ENCODE measurements at regions not wholly inside any gene's neighbourhood (a gene's known extent, or its start where the extent isn't known, plus 50 kb on each side); places are given as distances from the start of the nearest gene placed in this dataset.

DNA sequence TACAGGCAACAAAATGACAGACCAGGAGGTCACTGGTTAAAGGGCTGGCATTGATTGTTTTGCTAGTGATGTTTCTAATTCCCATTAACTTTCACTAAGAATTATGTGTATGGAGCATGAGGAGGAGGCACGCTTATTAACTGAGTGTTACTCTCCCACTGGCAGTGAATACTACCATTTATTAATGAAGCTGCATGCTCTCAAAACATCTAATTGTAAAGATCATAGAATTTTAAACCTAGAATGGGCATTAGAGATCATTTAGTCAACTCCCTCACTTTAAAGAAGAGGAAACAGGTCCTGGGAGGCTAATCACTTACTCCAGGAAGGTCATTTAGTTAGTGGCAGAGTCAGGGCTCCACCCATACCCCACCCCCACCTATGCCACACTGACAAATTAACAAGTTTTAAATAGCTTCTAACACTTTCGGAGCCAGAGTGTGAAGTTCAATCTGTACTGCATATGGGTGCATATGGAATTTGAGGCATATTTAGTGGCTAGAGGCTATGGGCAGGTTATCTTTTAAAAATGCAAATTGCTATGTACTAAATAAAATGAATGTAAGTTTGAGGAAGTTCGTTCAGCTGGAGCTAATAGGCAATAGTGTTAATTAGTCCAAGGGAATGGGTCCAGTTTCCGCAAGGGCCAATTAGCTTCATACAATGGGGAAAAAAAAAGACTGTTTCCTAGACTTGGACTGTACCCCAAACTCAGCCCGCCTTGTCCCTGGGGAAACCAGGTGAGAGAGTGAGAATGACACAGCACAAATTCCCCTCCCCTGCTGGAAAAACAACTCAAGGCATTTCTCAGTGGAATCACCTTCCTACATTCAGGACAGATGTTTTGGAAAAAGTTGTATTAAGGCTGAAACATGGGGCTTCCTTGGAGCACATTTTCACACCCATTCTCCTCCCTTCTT, 178.8 kb downstream of the ICOS start:
- no peaks in the 10 kb centered on the region for H3K9me2 ChIP-seq (replicated peaks; ENCODE audit: low read depth, low read length)
- no peaks in the 10 kb centered on the region for H3K79me2 ChIP-seq (ENCODE audit: insufficient read depth, low read length)
- H3K9ac ChIP-seq (ENCODE audit: low read depth, low read length, poor library complexity, severe bottlenecking) = no peak overlapping the region
- no peaks in the 10 kb centered on the region for H3K9me3 ChIP-seq (ENCODE audit: insufficient read depth, low read depth, low read length)
- H3F3A ChIP-seq (ENCODE audit: low read depth) = no peaks in the 10 kb centered on the region
- TF ChIP-seq EZH2phosphoT487 (IDR thresholded peaks at IDR 0.05; ENCODE audit: borderline replicate concordance) = no peak
- TF ChIP-seq, protein P1, sequence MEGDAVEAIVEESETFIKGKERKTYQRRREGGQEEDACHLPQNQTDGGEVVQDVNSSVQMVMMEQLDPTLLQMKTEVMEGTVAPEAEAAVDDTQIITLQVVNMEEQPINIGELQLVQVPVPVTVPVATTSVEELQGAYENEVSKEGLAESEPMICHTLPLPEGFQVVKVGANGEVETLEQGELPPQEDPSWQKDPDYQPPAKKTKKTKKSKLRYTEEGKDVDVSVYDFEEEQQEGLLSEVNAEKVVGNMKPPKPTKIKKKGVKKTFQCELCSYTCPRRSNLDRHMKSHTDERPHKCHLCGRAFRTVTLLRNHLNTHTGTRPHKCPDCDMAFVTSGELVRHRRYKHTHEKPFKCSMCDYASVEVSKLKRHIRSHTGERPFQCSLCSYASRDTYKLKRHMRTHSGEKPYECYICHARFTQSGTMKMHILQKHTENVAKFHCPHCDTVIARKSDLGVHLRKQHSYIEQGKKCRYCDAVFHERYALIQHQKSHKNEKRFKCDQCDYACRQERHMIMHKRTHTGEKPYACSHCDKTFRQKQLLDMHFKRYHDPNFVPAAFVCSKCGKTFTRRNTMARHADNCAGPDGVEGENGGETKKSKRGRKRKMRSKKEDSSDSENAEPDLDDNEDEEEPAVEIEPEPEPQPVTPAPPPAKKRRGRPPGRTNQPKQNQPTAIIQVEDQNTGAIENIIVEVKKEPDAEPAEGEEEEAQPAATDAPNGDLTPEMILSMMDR (conservative IDR thresholded peaks at IDR 0.05; ENCODE audit: low read length) = no peak
- no peak overlapping the region for H2AFZ ChIP-seq (ENCODE audit: low read length)
- H4K20me1 ChIP-seq (ENCODE audit: insufficient read depth, low read length, poor library complexity, severe bottlenecking) = no peaks in the 10 kb centered on the region
- peaks cover 14% of the 10 kb centered on the region for H3K4me1 ChIP-seq (ENCODE audit: insufficient read depth, low read length, poor library complexity, severe bottlenecking)
- no peak overlapping the region for H3K4me3 ChIP-seq (ENCODE audit: low read length, poor library complexity, severe bottlenecking)
- no peak overlapping the region for H3K4me2 ChIP-seq (ENCODE audit: low read depth, low read length, poor library complexity, severe bottlenecking)
- no peaks in the 10 kb centered on the region for H3K27me3 ChIP-seq (ENCODE audit: insufficient read depth, low read length, poor library complexity, severe bottlenecking)
- H3K36me3 ChIP-seq (ENCODE audit: insufficient read depth, low read length) = no peaks in the 10 kb centered on the region

DNA sequence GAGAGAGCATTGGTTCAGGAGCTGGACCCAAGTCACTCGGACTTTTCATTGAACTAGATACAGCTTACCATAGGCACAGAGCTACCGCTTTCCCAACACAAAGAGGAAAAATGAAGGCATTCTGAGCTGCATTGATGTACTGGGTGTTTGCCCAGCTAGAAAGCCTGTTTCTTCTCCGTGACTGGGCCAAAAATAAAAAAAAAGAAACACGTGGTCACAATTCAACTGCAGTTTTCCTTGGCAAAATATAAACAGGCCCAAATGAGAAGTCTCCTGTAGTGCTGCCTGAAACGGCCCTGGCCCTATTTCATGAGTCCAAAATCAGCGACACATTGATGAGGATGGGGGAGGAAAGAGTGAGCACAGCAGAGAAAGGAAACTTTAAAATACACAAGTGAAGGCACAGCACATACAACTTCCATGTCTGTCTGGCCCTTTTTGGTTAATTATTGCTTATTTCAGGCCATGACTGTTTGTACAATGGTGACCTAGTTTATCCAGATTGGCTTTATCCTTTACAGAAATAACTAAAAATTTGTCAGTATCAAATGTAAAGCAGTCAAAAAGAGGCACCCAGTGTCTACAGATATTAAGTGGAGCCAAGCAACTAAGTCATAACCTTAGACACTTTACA, 179.7 kb downstream of the ICOS start:
- Histone ChIP-seq H3K4me2 (ENCODE audit: low read depth, low read length, poor library complexity, severe bottlenecking) (no peak overlapping the region), H4K20me1 (ENCODE audit: insufficient read depth, low read length, poor library complexity, severe bottlenecking) (no peaks in the 10 kb centered on the region), H3K4me1 (ENCODE audit: insufficient read depth, low read length, poor library complexity, severe bottlenecking) (peaks cover 5% of the 10 kb centered on the region), H3K9ac (ENCODE audit: low read depth, low read length, poor library complexity, severe bottlenecking) (no peak overlapping the region), H3K79me2 (ENCODE audit: insufficient read depth, low read length) (no peaks in the 10 kb centered on the region), H3F3A (ENCODE audit: low read depth) (no peaks in the 10 kb centered on the region), H3K4me3 (ENCODE audit: low read length, poor library complexity, severe bottlenecking) (no peak overlapping the region), H3K9me3 (ENCODE audit: insufficient read depth, low read depth, low read length) (no peaks in the 10 kb centered on the region), H3K9me2 (replicated peaks; ENCODE audit: low read depth, low read length) (no peaks in the 10 kb centered on the region), H2AFZ (ENCODE audit: low read length) (no peak overlapping the region), H3K27me3 (ENCODE audit: insufficient read depth, low read length, poor library complexity, severe bottlenecking) (no peaks in the 10 kb centered on the region), H3K36me3 (ENCODE audit: insufficient read depth, low read length) (no peaks in the 10 kb centered on the region)
- no peak for TF ChIP-seq EZH2phosphoT487 (IDR thresholded peaks at IDR 0.05; ENCODE audit: borderline replicate concordance)
- TF ChIP-seq, protein P1 (conservative IDR thresholded peaks at IDR 0.05; ENCODE audit: low read length) = no peak

DNA sequence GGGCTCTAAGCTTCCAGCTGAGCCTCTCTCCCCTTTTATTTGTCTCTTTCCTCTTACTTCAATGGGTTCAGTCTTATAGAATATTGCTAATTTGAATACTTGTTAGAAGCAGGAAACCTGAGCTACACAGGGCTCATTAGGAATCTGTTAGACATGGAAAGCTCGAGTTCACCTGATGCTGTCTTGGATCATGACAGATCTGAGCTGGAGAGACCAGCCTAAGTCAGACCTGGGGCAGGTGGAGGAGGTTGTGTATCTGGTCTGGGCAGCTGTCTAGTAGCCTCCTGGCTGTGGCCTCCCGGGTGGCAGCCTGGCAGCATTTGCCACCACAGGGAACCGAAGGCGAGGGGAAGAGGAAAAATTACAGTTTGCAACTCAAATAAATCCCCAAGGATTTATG, 185.9 kb downstream of the ICOS start:
- Histone ChIP-seq H3K4me3 (ENCODE audit: low read length, poor library complexity, severe bottlenecking) (no peak overlapping the region), H3K27me3 (ENCODE audit: insufficient read depth, low read length, poor library complexity, severe bottlenecking) (peaks cover 4% of the 10 kb centered on the region), H4K20me1 (ENCODE audit: insufficient read depth, low read length, poor library complexity, severe bottlenecking) (no peaks in the 10 kb centered on the region), H3K36me3 (ENCODE audit: insufficient read depth, low read length) (no peaks in the 10 kb centered on the region), H2AFZ (ENCODE audit: low read length) (no peak overlapping the region), H3K9ac (ENCODE audit: low read depth, low read length, poor library complexity, severe bottlenecking) (no peak overlapping the region), H3K9me2 (replicated peaks; ENCODE audit: low read depth, low read length) (no peaks in the 10 kb centered on the region), H3K9me3 (ENCODE audit: insufficient read depth, low read depth, low read length) (no peaks in the 10 kb centered on the region), H3F3A (ENCODE audit: low read depth) (no peaks in the 10 kb centered on the region), H3K79me2 (ENCODE audit: insufficient read depth, low read length) (no peaks in the 10 kb centered on the region), H3K4me2 (ENCODE audit: low read depth, low read length, poor library complexity, severe bottlenecking) (no peak overlapping the region), H3K4me1 (ENCODE audit: insufficient read depth, low read length, poor library complexity, severe bottlenecking) (no peaks in the 10 kb centered on the region)
- TF ChIP-seq, protein P1 (conservative IDR thresholded peaks at IDR 0.05; ENCODE audit: low read length) = no peak
- TF ChIP-seq EZH2phosphoT487 (IDR thresholded peaks at IDR 0.05; ENCODE audit: borderline replicate concordance) = no peak
